Stimulated activated CD4-positive, alpha-beta T cell treated with anti-CD3 and anti-CD28 coated beads, Interleukin-4, amount 100 ng/mL, for 1 hour (primary cell): ENCODE measurements at regions not wholly inside any gene's neighbourhood (a gene's known extent, or its start where the extent isn't known, plus 50 kb on each side); places are given as distances from the start of the nearest gene placed in this dataset.
"Not testable (repeated sequence)": the region's sequence is repeated elsewhere in the genome, so short reads cannot be mapped to it uniquely, and the experiment has no call there.

Source experiments
- DNase-seq: peaks from one replicate; pipeline ENCODE4 v3.0.0-alpha.2; 2020

DNA sequence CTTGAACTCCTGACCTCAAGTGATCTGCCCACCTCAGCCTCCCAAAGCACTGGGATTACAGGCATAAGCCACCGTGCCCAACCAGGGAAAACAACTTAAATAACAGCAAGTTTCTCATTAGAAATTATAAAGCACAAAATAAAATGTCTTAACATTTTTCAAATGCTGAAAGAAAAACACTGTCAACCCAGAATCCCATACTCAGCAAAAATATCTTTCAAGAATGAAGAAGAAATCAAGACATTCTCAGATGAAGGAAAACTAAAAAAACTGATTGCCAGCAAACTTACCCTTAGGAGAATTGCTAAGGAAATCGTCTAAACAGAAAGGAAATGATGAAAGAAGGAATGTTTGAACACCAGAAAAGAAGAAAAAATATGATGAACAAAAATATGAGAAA is 191.1 kb upstream of the NR5A2 start:
- DNase-seq: no peak

DNA sequence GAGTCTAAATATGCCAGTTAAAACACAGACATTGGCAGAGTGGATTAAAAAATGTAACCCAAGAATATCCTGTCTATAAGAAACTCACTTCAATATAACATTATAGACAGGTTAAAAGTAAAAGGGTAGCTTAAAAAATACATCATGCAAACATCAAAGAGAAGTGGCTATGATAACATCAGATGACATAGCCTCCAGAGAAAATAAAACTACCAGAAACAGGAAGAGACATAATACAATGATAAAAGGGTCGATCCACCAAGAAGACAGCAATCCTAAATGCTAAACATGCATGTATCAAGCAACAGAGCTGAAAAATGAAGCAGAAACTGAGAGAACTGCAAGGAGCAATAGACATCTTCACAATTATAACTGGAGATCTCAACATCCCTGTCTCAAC is 190.2 kb upstream of the NR5A2 start:
- DNase-seq: no peak

DNA sequence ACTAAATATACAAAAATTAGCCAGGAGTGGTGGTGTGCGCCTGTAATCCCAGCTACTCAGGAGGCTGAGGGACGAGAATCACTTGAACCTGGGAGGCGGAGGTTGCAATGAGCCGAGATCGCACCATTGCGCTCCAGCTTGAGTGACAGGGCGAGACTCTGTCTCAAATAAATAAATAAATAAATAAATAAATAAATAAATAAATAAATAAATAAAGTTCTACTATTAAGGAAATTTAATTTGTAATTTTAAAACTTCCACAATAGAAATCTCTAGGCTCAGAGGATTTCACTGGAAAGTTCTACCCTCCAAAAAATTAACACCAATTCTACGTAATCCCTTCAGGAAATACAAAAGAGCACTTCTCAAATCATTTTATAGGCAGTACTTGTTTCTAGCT is 187.9 kb upstream of the NR5A2 start:
- not testable (repeated sequence) for DNase-seq

DNA sequence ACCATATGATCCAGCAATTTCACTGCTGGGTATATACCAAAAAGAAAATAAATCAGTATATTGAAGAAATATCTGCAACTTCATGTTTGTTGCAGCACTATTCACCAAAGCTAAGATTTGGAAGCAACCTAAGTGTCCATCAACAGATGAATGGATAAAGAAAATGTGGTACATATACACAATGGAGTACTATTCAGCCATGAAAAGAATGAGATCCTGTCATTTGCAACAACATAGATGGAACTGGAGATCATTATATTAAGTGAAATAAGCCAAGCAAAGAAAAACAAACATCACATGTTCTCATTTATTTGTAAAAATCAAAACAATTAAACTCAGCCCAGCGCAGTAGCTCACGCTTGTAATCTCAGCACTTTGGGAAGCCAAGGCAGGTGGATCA is 184.4 kb upstream of the NR5A2 start:
- DNase-seq: not testable (repeated sequence)

DNA sequence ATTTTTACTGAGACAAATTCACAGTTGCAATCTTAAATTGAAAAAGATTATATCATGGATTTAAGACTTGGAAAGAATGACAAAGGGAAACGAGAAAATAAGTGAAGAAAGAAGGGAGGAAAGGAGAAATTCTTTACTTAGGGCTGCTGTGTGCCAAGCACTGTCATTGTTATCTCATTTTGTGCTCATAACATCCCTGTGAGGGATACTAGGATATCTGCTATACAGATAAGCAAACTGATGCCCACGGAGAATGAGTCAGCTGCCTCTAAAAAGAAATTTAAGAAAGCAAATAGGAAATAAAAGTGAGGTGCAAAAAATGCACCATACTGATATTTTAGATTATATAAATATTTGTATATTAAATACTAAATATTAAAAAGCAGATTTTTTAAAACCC is 183.6 kb upstream of the NR5A2 start:
- DNase-seq: no peak

DNA sequence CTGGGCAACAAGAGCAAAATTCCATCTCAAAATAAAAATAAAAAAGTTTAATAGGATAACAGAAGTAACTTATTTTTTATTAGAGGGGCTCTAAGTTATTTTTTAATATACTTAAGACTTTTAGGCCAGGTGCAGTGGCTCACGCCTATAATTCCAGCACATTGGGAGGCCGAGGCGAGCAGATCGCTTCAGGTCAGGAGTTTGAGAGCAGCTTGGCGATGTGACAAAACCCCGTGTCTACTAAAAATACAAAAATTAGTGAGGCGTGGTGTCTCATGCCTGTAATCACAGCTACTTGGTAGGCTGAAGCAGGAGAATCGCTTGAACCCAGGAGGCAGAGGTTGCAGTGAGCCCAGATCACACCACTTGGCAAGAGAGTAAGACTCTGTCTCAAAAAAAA is 180.5 kb upstream of the NR5A2 start:
- DNase-seq: no peak

DNA sequence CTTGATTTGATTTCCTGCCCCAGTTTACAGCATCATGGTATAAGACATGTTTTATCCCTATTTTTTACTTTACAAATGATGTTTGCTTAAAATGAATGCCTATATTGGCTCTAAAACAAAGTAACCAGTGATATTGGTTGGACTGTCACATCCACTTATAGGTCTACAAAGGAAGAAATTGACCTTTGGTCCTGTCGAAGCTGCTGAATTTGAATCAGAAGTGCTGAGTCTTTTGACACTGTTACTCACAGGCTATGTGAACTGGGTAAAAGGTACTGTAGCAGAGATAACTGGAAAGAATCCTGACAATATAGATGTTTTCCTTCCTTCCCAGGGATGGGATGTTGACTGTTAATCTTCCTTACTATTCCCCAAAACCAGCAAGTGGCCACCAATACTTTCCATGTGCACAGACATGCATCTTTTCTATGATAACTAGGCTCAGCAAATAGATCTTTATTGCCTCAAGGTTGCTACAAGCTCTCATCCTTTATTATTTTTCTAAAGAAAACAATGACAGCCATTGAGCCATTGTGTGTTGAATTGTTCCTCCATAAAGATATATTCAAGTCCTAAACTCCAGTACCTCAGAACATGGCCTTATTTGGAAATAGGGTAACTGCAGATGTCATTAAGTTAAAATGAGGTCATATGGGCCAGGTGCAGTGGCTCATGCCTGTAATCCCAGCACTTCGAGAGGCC is 175.9 kb upstream of the NR5A2 start:
- no peak for DNase-seq

DNA sequence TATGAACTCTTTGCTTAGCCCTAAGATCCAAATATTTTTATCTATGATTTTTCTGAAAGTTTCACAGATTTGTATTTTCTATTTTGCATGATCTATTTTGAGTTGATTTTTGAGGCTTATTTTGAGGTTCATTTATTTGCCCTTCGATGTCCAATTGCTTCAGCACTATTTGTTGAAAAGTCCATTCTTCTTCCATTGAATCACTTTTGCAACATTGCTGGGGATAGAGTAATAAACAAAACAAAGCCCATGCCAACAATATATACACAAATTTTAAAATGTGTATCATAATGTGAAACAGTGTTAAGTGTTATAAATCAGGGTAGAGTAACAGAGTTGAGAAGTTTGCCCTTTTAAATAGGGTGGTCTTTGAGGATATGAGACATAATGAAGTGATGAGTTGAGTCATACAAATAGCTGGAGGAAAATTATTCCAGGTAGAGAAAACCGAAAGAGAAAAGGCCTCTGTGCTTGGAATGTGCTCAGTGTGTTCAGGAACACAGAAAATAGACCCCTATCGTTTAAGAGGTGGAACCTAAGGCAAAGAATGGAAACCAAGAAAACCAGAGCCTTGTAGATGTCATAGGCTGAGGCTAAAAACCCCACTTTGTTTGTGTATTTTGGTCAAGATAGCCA is 172.7 kb upstream of the NR5A2 start:
- DNase-seq: no peak

DNA sequence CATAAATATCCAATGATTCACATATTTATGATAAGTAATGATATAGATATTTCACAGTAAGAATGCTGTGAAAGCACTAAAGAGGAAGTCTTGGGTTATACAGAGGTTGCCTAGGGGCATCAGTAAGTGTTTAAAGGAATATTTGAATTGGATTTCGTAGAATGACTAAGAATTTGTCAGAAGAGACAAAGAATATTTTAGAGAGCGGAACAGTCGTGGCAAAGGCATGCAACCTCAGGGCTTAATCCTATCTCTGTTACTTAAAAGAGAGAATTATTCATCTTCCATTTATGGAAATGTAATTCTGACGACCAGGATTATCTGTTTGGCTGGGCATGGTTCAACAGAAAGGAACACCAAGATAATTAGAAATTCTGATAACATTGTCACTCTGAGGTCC is 171.9 kb upstream of the NR5A2 start:
- DNase-seq: no peak

DNA sequence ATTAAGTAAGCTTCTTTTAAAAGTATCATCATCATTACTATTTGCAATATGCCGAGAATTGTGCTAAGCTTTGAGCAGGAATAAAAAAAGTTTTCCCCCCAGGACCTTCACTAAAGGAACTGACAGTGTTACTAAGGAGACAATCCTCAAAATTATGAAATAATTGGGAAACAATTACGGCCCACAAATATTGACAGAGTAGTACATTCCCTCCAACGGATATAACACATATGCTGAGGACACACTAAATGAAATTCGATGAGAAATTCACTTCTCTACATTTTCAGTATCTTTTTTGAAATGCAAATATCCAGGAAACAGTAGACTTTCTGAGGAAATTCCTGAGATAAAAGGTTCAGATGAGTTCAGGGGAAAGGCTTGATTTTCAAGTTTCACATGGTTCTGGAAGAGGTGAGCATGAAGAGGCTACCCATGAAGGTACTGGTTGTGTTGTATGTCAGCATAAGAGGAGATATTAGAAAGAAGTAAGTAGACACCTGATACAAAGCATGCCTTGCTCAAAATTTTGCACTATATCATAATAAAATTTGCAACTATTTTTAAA is 171.2 kb upstream of the NR5A2 start:
- DNase-seq: no peak

DNA sequence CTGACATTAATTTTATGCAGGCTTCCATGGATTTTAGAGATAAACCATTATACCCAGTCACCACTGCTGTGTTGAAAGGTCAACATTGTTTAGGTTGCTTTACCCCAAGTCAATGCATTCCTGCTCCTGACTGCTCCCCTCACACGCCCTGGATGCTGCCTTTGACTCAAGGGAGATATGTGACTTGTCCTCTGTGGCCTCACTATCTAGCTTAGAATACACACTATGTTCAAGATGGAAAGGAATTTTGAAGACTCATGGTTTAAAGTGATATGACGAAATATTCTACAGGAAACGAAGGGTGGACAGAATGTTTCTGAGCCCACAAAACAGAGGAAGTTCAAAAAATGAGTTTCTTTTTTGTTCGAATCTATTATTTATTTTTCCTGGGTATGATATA is 170.4 kb upstream of the NR5A2 start:
- DNase-seq: no peak

DNA sequence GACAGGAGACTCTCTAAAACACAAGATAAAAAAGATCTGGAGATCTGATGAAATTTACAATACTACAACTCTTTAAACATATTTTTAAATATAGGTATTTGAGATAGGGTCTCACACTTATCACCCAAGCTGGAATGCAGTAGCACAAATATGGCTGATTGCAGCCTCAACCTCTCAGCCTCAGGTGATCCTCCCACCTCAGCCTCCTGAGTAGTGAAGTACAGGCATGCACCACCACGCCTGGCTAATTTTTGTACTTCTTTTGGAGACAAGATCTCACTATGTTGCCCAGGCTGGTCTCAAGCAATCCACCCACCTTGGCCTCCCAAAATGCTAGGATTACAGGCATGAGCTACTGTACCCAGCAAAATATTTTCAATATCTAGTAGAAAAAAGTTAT is 170.0 kb upstream of the NR5A2 start:
- no peak for DNase-seq

DNA sequence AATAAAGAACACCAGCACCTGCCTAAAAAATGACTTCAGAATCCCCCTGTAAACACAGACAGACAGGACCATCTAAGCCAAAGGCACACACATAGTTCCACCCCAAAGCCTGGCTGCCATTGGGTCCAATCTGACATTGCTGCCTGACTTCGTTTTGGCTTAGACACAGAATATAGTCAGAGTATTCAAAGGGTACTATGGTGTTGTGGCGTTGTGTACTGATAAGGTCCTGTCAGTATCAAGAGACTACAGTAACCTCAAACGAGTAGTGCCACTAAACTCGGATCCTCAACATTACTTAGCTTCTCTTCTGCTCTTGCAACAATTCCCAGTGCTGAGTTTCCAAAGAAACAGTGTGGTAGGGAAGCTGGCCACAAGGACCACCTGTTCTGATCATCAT is 169.3 kb upstream of the NR5A2 start:
- DNase-seq: no peak

DNA sequence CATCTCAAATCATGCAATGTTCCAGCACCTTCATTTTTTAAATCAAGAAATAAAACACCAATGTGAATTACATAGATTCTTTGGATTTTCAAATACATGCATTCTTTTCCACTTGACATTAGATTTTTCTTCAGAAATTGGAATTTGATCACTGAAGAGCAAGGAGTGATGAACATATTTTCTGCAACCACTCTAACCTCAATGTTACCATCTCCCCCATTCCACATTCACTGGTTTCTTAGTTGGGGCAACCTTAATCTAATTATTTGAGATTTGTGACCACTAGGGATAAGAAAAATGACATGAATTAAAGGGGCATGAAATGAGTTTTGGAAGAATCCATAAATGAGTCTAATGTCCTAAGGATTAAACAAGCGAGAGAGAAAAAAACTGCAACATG is 168.7 kb upstream of the NR5A2 start:
- DNase-seq: no peak

DNA sequence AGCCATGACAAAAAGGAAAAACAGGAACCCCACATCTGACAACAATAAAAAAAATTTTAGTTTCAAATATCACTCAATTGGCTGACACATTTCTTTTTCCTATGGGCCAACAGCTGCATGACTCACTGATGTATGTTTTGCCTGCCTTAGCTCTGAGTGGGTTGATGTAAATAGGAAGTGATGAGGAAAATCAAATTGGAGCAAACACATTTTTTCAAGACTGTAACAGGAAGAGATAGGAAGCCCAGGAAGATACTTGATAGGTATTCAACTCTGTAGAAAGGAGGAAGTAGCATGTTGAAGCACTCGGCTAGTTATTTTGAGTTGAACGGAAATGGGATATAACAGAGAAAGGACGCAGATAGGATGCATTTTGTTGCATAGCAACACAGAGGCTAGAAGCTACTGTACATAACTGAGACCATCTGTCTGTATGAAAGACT is 168.0 kb upstream of the NR5A2 start:
- no peak for DNase-seq

DNA sequence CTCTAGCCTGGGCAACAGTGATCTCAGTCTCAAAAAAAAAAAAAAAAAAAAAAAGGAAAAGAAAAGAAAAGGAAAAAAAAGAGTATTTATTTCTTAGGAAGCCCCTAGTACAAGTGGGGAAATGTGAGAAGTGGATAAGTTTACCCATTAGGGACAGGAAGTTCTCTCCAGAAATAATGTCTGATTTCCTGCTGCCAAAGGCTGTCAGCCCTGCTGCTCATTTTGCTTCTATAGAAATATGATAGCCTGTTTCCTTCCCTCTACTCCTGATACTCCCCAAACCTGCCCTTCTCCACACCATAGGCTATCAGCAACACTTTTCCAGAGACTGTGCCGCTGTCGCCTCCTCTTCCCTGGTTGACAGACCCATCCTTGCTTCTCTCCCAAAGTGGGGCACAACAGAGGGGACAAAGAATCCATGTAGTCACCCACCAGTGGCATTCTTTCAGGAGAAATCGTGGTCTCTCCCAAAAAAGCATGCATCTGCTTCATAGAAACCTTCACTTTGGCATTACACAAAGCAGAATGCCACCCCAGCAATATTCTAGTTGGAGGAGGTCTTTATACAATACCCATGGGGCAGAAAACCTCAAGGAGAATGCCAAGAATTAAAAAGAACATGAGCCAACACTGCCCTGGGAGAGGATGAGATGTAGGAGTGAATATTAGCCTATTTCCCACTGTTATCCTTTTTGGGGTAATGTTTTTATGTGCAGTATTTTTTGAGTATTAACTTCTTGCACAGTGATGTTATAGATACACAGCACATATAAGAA is 166.3 kb upstream of the NR5A2 start:
- no peak for DNase-seq

DNA sequence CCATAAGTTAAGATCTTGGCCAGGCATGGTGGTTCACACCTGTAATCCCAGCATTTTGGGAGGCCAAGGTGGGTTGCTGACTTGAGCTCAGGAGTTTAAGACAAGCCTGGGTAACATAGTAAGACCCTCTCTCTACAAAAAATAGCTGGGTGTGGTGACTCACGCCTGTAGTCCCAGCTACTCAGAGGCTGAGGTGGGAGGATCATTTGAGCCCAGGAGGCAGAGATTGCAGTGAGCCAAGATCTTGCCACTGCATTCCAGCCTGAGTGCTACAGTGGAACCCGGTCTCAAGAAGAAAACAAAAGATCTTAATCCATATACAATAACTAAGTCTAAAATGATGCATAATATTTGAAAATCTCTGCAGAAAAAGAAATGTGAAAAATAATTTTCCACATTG is 165.5 kb upstream of the NR5A2 start:
- no peak for DNase-seq

DNA sequence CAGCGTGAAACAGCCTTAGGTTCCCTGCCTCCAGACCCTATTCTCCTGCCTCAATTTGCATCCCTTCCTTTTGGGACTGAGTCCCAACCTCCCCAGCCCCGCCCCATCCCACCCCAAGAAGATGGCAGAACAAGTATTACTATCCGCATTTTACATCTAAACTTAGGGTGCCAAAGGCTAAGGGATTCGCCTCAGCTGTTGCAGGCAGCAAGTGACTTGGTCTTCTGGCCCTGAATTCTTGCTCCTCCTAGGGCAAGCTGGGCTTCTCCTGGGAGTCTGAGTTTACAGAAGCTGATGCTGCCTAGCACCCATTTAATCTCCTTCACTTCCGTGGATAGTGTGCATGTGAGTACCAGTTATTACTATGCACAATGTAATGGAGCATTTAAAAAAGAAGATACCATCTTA is 161.3 kb upstream of the NR5A2 start:
- DNase-seq: no peak

DNA sequence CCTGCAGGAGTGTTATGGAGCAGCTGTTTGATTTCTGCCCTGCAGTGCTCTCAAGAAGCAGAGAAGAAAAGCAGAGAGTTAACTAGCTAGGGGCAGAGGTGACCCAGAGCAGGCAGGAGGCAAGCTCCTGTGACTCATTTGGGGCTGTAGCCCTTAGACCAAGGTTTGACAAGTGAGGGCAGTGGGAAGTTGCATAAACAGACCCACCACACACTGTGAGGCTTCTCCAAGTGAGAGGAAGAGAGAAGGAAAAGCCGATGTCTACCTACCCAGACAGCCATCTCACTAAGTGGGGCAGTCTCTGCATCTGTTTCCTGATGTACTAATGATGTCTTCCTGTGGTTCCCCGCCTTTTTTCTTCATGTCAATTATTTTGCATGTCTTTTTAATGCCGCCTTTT is 159.9 kb upstream of the NR5A2 start:
- no peak for DNase-seq

DNA sequence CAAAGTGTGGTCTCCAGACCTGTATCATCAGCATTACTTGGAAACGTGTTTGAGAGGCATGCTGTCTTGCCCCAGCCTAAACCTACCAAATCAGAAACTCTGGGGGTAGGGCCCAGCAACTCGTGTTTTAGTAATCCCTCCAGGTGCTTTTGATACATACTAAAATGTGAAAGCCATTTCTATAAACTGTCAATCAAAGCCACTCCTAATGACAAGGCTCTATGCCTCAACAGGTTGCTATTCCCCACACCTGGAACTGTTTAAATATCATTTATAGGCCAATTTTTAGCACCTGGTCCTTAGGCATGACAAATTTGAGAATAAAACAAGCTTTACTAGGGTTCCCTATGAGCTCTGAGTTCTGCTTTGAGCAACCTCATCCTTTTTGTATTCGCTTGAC is 158.7 kb upstream of the NR5A2 start:
- DNase-seq: no peak

DNA sequence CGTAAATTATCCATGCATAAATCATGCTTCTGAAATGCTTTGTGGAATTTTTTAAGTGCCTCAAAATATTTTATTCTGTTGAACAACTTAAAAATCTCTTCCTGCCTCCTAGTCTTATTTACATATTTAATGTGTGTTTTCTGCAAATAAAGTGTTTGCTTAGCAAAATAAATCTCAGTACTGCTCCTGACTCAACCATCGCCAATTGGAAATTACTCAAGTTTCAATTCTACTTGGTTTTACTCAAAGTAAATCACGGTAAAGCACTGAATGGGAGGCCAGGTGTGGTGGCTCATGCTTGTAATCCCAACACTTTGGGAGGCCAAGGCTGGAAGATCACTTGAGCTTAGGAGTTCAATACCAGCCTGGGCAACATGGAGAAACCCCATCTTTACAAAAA is 152.2 kb upstream of the NR5A2 start:
- no peak for DNase-seq

DNA sequence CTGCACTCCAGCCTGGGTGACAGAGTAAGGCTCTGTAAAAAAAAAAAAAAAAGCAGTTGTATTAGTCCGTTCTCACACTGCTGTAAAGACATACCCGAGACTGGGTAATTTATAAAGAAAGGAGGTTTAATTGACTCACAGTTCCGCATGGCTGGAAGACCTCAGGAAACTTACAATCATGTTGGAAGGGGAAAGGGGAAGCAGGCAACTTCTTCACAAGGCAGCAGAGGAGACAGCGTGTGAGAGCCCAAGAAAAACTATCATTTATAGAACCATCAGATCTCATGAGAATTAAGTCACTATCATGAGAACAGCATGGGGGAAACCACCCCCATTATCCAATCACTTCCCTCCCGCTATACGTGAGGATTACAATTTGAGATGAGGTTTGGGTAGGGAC is 151.7 kb upstream of the NR5A2 start:
- no peak for DNase-seq

DNA sequence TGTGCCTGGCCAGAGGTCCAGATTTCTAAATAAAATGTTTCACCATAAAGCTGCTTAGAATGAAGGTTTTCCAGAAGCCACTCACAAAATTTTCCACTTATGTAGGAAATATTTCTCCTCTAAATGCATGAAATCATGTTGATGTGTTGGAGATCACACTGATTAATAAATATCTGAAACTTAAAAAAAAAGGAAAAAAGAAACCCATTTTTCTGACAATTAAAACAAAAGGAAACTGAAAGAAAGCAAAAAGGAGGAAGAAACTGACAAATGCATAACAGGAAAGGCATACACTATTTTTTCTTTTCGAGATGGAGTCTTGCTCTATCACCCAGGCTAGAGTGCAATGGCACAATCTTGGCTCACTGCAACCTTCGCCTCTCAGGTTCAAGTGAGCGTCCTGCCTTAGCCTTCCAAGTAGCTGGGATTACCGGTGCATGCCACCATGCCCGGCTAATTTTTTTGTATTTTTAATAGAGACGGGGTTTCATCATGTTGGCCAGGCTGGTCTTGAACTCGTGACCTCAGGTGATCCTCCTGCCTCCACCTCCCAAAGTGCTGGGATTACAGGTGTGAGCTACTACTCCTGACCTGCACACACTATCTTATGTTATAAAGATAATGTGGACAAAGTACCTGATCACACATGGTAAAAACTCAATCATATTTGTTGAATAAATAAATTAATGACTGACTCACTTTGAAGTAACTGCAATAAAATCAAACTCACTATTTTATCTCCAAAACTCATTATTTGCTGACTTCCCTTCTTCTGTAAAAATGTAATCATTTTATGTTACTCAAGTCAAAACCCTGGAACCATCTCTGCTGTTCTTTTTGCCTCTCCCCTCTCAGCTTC is 149.8 kb upstream of the NR5A2 start:
- DNase-seq: no peak
